BE2C (cell line): ENCODE measurements at regions not wholly inside any gene's neighbourhood (a gene's known extent, or its start where the extent isn't known, plus 50 kb on each side); places are given as distances from the start of the nearest gene placed in this dataset.

Experiments used
- DNase-seq: peaks from one replicate; pipeline ENCODE4 v3.0.0-alpha.2; 2020
- H3K27me3 ChIP-seq: fragments of 250-450 bp; sonication (Bioruptor Pico); 2 replicates; pipeline ENCODE4 v1.5.1; 2020; ENCODE audit warnings: mild to moderate bottlenecking
- H3K36me3 ChIP-seq: fragments of 250-450 bp; sonication (Bioruptor Pico); 2 replicates; pipeline ENCODE4 v1.5.1; 2020; ENCODE audit warnings: mild to moderate bottlenecking
- H3K4me1 ChIP-seq: fragments of 250-450 bp; sonication (Bioruptor Pico); 2 replicates; pipeline ENCODE4 v1.5.1; 2020
- H3K4me3 ChIP-seq: 2 replicates; pipeline ENCODE4 v1.5.1; 2011; ENCODE audit warnings: low read depth, low read length
- H3K9me3 ChIP-seq: fragments of 250-450 bp; sonication (Bioruptor Pico); 2 replicates; pipeline ENCODE4 v1.5.1; 2020
- CTCF ChIP-seq: IDR thresholded peaks from 2 replicates; pipeline ENCODE4 v1.5.1; 2012; ENCODE audit warnings: mild to moderate bottlenecking, low read depth, low read length

- Histone ChIP-seq H3K27me3 (no peaks in the 10 kb centered on the region), H3K4me1 (no peaks in the 10 kb centered on the region), H3K36me3 (no peaks in the 10 kb centered on the region), H3K9me3 (no peaks in the 10 kb centered on the region), H3K4me3 (no peak overlapping the region)
- DNase-seq, result no peak
- TF ChIP-seq CTCF, result no peak
These were observed 273.2 kb upstream of the PARD3B start for GRCh38 chr2:204272089-204272488.

- no peaks in the 10 kb centered on the region for H3K27me3 ChIP-seq
- no peak for TF ChIP-seq CTCF
- H3K9me3 ChIP-seq, result no peaks in the 10 kb centered on the region
- DNase-seq, result no peak
- no peak overlapping the region for H3K4me3 ChIP-seq
- no peaks in the 10 kb centered on the region for H3K4me1 ChIP-seq
- H3K36me3 ChIP-seq, result no peaks in the 10 kb centered on the region
These were observed 272.5 kb upstream of the PARD3B start for GRCh38 chr2:204272610-204273287.

GRCh38 chr2:204274429-204274828 lies 270.8 kb upstream of the PARD3B start:
- Histone ChIP-seq H3K4me1 (no peaks in the 10 kb centered on the region), H3K27me3 (no peaks in the 10 kb centered on the region), H3K36me3 (no peaks in the 10 kb centered on the region), H3K4me3 (no peak overlapping the region), H3K9me3 (no peaks in the 10 kb centered on the region)
- no peak for DNase-seq
- TF ChIP-seq CTCF, result no peak

- Histone ChIP-seq H3K4me1 (no peaks in the 10 kb centered on the region), H3K27me3 (no peaks in the 10 kb centered on the region), H3K4me3 (no peak overlapping the region), H3K9me3 (no peaks in the 10 kb centered on the region), H3K36me3 (no peaks in the 10 kb centered on the region)
- DNase-seq, result no peak
- TF ChIP-seq CTCF, result no peak
These were observed 270.3 kb upstream of the PARD3B start for GRCh38 chr2:204274991-204275390.

- H3K27me3 ChIP-seq, result no peaks in the 10 kb centered on the region
- no peak for DNase-seq
- no peaks in the 10 kb centered on the region for H3K4me1 ChIP-seq
- TF ChIP-seq CTCF, result no peak
- no peak overlapping the region for H3K4me3 ChIP-seq
- H3K9me3 ChIP-seq, result no peaks in the 10 kb centered on the region
- H3K36me3 ChIP-seq, result no peaks in the 10 kb centered on the region
These were observed 268.0 kb upstream of the PARD3B start for GRCh38 chr2:204277226-204277625.

GRCh38 chr2:204278454-204278853 lies 266.8 kb upstream of the PARD3B start:
- Histone ChIP-seq H3K4me1 (no peaks in the 10 kb centered on the region), H3K4me3 (no peak overlapping the region), H3K9me3 (no peaks in the 10 kb centered on the region), H3K36me3 (no peaks in the 10 kb centered on the region), H3K27me3 (no peaks in the 10 kb centered on the region)
- no peak for DNase-seq
- TF ChIP-seq CTCF, result no peak
